SK-N-SH (cell line): ENCODE measurements at regions not wholly inside any gene's neighbourhood (a gene's known extent, or its start where the extent isn't known, plus 50 kb on each side); places are given as distances from the start of the nearest gene placed in this dataset.

Source experiments
- CTCF ChIA-PET: fragments of 300-600, 350-600 bp; formaldehyde crosslinking; extraction: SDS; loops from one replicate; lab custom pipeline; 2021; lab: Yijun Ruan, JAX
- POLR2A ChIA-PET: fragments of 350-600 bp; sonication (Branson Sonifier 250); formaldehyde crosslinking; extraction: SDS; loops from one replicate; lab custom pipeline; 2020; ENCODE audit warnings: antibody characterized with exemption, inconsistent platforms; lab: Yijun Ruan, JAX
- DNase-seq: peaks from one replicate; pipeline ENCODE4 v3.0.0; 2012
- H2AFZ ChIP-seq: fragments of 200-600 bp; sonication (generic); 2 replicates; pipeline ENCODE4 v1.8.1; 2016; ENCODE audit warnings: antibody characterized with exemption, mild to moderate bottlenecking, low read depth
- H3F3A ChIP-seq: fragments of 200-600 bp; sonication (generic); replicated peaks from 2 replicates; pipeline ENCODE3; 2016; ENCODE audit warnings: antibody characterized with exemption, mild to moderate bottlenecking; ENCODE audit not compliant: insufficient read depth
- H3K27ac ChIP-seq, 2 experiments: fragments of 200-500 bp in 1 of 2; fragments of 200-600 bp in 1 of 2; sonication (Bioruptor generic) in 1 of 2; sonication (generic), shearing (Covaris generic) in 1 of 2; 2 replicates each; pipeline versions ENCODE4 v1.5.1 to v1.6.1; 2014 to 2016; ENCODE audit warnings: low read depth in 2 of 2, inconsistent platforms in 1 of 2, low read length in 1 of 2, mild to moderate bottlenecking in 1 of 2, mixed read lengths in 1 of 2
- H3K27me3 ChIP-seq: fragments of 200-600 bp; sonication (generic), shearing (Covaris generic); 2 replicates; pipeline ENCODE4 v1.6.1; 2016; ENCODE audit warnings: mixed run types; ENCODE audit not compliant: insufficient read depth
- H3K36me3 ChIP-seq, 2 experiments: fragments of 200-500 bp in 1 of 2; fragments of 200-600 bp in 1 of 2; sonication (Bioruptor generic) in 1 of 2; sonication (generic) in 1 of 2; replicated peaks in 1 of 2; 2 replicates each; pipeline versions ENCODE3 to v1.5.1; 2014 to 2016; ENCODE audit warnings: low read length in 1 of 2, mild to moderate bottlenecking in 1 of 2; ENCODE audit not compliant: insufficient read depth in 2 of 2, control insufficient read depth in 1 of 2
- H3K4me1 ChIP-seq, 2 experiments: fragments of 200-500 bp in 1 of 2; fragments of 200-600 bp in 1 of 2; sonication (Bioruptor generic) in 1 of 2; sonication (generic), shearing (Covaris generic) in 1 of 2; 2 replicates each; pipeline versions ENCODE4 v1.5.1 to v1.6.1; 2014 to 2016; ENCODE audit warnings: low read depth in 1 of 2, low read length in 1 of 2, mixed run types in 1 of 2; ENCODE audit not compliant: insufficient read depth in 2 of 2, control insufficient read depth in 1 of 2
- H3K4me2 ChIP-seq: fragments of 200-600 bp; sonication (generic), shearing (Covaris generic); 2 replicates; pipeline ENCODE4 v1.6.1; 2017; ENCODE audit warnings: mixed run types
- H3K4me3 ChIP-seq, 2 experiments: fragments of 200-500 bp in 1 of 2; fragments of 200-600 bp in 1 of 2; sonication (Bioruptor generic) in 1 of 2; sonication (generic), shearing (Covaris generic) in 1 of 2; 2 replicates each; pipeline versions ENCODE4 v1.5.1 to v1.8.1; 2014 to 2016; ENCODE audit warnings: low read depth in 2 of 2, inconsistent platforms in 1 of 2, low read length in 1 of 2, mild to moderate bottlenecking in 1 of 2, mixed read lengths in 1 of 2, moderate library complexity in 1 of 2
- H3K79me2 ChIP-seq: fragments of 200-600 bp; sonication (generic); 2 replicates; pipeline ENCODE4 v1.8.1; 2017; ENCODE audit warnings: mild to moderate bottlenecking; ENCODE audit not compliant: insufficient read depth
- H3K9ac ChIP-seq: fragments of 200-600 bp; sonication (generic); 2 replicates; pipeline ENCODE4 v1.6.1; 2017; ENCODE audit warnings: mixed run types
- H3K9me2 ChIP-seq: fragments of 200-600 bp; sonication (generic); 2 replicates; pipeline ENCODE4 v1.6.1; 2017; ENCODE audit warnings: mixed run types
- H3K9me3 ChIP-seq: fragments of 200-600 bp; sonication (generic); 2 replicates; pipeline ENCODE4 v1.6.1; 2017; ENCODE audit warnings: mixed run types, mild to moderate bottlenecking, moderate library complexity
- H4K20me1 ChIP-seq: fragments of 200-600 bp; sonication (generic); 2 replicates; pipeline ENCODE4 v1.6.1; 2017; ENCODE audit warnings: mild to moderate bottlenecking, mixed run types; ENCODE audit not compliant: insufficient read depth
- CHD2 ChIP-seq: fragments of 150-350 bp; IDR thresholded peaks from 2 replicates; pipeline ENCODE4 v1.6.1; 2018; ENCODE audit warnings: low read length; ENCODE audit not compliant: partially characterized antibody
- CTCF ChIP-seq: fragments of 200-600 bp; sonication (generic); IDR thresholded peaks from 2 replicates; pipeline ENCODE4 v1.6.1; 2017; ENCODE audit warnings: antibody characterized with exemption, mild to moderate bottlenecking, moderate library complexity
- ELF1 ChIP-seq: IDR thresholded peaks from 2 replicates; pipeline ENCODE4 v1.4.0; 2012
- EP300 ChIP-seq, 2 experiments: IDR thresholded peaks; 2 replicates each; pipeline versions ENCODE4 v1.4.0 to v1.6.1; 2012; ENCODE audit warnings: borderline replicate concordance in 1 of 2, low read depth in 1 of 2, low read length in 1 of 2
- FOXJ3 ChIP-seq: sonication (generic); formaldehyde crosslinking; IDR thresholded peaks from 2 replicates; pipeline ENCODE4 v1.5.1; 2020; ENCODE audit warnings: mild to moderate bottlenecking, missing genetic modification reagents
- GABPA ChIP-seq: IDR thresholded peaks from 2 replicates; pipeline ENCODE4 v1.4.0; 2012; ENCODE audit warnings: low read depth, mild to moderate bottlenecking
- JUND ChIP-seq: IDR thresholded peaks from 2 replicates; pipeline ENCODE4 v1.4.0; 2012
- NFIC ChIP-seq: IDR thresholded peaks from 2 replicates; pipeline ENCODE4 v1.4.0; 2012; ENCODE audit warnings: borderline replicate concordance
- NRF1 ChIP-seq: IDR thresholded peaks from 2 replicates; pipeline ENCODE4 v1.6.1; 2012; ENCODE audit warnings: low read depth, mild to moderate bottlenecking, low read length
- PBX3 ChIP-seq: IDR thresholded peaks from 2 replicates; pipeline ENCODE4; 2012
- REST ChIP-seq: IDR thresholded peaks from 2 replicates; pipeline ENCODE4 v1.6.1; 2012; ENCODE audit warnings: mild to moderate bottlenecking, low read depth, low read length, moderate library complexity
- SIN3A ChIP-seq: IDR thresholded peaks from 2 replicates; pipeline ENCODE4 v1.6.1; 2012; ENCODE audit warnings: low read depth, mild to moderate bottlenecking, low read length, moderate library complexity, borderline replicate concordance
- TCF12 ChIP-seq: IDR thresholded peaks from 2 replicates; pipeline ENCODE4 v1.4.0; 2012
- WGBS: methylation state at CpG from one replicate; pipeline ENCODE4 v1.1.6; 2017; ENCODE audit warnings: low lambda C conversion rate; 5-methylcytosine and 5-hydroxymethylcytosine counted together
- TF ChIP-seq, protein P1 (sequence below): IDR thresholded peaks from 2 replicates; pipeline ENCODE4 v1.4.0; 2012; ENCODE audit warnings: low read depth, borderline replicate concordance

DNA sequence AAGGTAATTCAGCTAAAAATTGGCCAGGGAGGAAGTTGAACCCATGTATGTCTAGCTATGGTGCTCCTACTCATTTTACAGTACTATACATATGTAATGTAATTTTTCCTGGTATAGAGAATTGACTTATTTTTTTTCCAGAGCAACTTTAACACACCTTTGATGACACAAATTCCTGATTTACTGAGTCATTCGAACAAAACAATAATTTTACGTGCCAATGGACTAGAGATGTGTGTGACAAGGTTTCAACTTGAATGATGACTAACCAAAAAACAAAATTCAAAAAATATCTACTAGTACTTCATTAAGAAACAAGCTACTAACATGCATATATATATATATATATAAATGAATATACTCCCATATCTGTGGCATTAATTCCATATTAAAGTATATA is 180.5 kb downstream of the KITLG start:
- POLR2A ChIA-PET, result no interaction called here

More for the DNA sequence above, 180.5 kb downstream of the KITLG start:
- no peak overlapping the region for H3K27ac ChIP-seq
- peaks cover 0 to 5% of the 10 kb centered on the region in 2 experiments for H3K36me3 ChIP-seq
- peaks cover 29% of the 10 kb centered on the region for H3F3A ChIP-seq
- no peaks in the 10 kb centered on the region for H3K27me3 ChIP-seq
- TF ChIP-seq EP300 (IDR thresholded peaks at IDR 0.05; ENCODE audit: borderline replicate concordance in 1 of 2, low read depth in 1 of 2, low read length in 1 of 2), result no peak
- TF ChIP-seq NRF1, result no peak
- no peak for TF ChIP-seq CHD2
- no peak for TF ChIP-seq PBX3
- TF ChIP-seq, protein P1, sequence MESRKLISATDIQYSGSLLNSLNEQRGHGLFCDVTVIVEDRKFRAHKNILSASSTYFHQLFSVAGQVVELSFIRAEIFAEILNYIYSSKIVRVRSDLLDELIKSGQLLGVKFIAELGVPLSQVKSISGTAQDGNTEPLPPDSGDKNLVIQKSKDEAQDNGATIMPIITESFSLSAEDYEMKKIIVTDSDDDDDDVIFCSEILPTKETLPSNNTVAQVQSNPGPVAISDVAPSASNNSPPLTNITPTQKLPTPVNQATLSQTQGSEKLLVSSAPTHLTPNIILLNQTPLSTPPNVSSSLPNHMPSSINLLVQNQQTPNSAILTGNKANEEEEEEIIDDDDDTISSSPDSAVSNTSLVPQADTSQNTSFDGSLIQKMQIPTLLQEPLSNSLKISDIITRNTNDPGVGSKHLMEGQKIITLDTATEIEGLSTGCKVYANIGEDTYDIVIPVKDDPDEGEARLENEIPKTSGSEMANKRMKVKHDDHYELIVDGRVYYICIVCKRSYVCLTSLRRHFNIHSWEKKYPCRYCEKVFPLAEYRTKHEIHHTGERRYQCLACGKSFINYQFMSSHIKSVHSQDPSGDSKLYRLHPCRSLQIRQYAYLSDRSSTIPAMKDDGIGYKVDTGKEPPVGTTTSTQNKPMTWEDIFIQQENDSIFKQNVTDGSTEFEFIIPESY, result no peak
- TF ChIP-seq SIN3A, result no peak
- TF ChIP-seq TCF12, result no peak
- TF ChIP-seq GABPA, result no peak
- no peak for TF ChIP-seq NFIC
- TF ChIP-seq CTCF, result no peak
- no peak for TF ChIP-seq ELF1
- TF ChIP-seq JUND, result no peak
- TF ChIP-seq REST, result no peak
- TF ChIP-seq FOXJ3 (CRISPR knock-in tag), result no peak
- H3K4me3 ChIP-seq, result no peak overlapping the region
- H4K20me1 ChIP-seq, result 0 out of 2 replicates have a peak, but pooled peaks cover 4% of the 10 kb centered on the region
- no peak overlapping the region for H2AFZ ChIP-seq
- no peak for DNase-seq
- H3K79me2 ChIP-seq, result peaks cover 93% of the 10 kb centered on the region
- CTCF ChIA-PET, result interaction anchor here (0.7 to 1.0 kb wide), 2 partner anchors 17 to 689 kb away, joined by 3 read pairs; no protein-coding TSS in a partner anchor
- peaks cover 0 to 10% of the 10 kb centered on the region in 2 experiments; a peak in 1 of 4 replicates for H3K4me1 ChIP-seq
- H3K9me3 ChIP-seq, result no peaks in the 10 kb centered on the region
- no peak overlapping the region for H3K9ac ChIP-seq
- H3K9me2 ChIP-seq, result no peaks in the 10 kb centered on the region
- no peak overlapping the region for H3K4me2 ChIP-seq
- 83% methylated on average over 2 of the region's 2 CpGs for WGBS
